ENCODE measurements at regions not wholly inside any gene's neighbourhood (a gene's known extent, or its start where the extent isn't known, plus 50 kb on each side); places are given as distances from the start of the nearest gene placed in this dataset.

DNA sequence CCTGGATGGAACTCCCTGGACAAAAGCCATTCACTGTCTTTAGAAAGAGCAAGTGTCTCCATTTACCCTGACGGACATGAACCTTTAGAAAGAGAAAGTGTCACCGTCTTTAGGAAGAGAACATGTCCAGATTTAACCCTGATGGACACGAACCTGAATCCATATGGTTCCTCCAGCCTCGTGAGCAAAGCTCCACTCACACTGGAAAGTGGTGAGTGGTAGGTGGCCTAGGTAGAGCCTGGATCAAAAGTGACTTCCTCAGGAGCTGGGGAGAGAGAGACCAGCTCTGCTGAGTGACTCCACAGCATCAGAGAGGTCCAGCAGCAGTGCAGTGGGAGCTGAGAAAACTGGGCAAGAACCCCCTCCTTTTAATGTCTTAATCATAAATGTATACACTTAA is 59.8 kb upstream of the IRS2 start:
- no peaks in the 10 kb centered on the region for H3K27me3 ChIP-seq
- TF ChIP-seq POLR2A (IDR thresholded peaks at IDR 0.05): no peak
- TF ChIP-seq, protein P1, sequence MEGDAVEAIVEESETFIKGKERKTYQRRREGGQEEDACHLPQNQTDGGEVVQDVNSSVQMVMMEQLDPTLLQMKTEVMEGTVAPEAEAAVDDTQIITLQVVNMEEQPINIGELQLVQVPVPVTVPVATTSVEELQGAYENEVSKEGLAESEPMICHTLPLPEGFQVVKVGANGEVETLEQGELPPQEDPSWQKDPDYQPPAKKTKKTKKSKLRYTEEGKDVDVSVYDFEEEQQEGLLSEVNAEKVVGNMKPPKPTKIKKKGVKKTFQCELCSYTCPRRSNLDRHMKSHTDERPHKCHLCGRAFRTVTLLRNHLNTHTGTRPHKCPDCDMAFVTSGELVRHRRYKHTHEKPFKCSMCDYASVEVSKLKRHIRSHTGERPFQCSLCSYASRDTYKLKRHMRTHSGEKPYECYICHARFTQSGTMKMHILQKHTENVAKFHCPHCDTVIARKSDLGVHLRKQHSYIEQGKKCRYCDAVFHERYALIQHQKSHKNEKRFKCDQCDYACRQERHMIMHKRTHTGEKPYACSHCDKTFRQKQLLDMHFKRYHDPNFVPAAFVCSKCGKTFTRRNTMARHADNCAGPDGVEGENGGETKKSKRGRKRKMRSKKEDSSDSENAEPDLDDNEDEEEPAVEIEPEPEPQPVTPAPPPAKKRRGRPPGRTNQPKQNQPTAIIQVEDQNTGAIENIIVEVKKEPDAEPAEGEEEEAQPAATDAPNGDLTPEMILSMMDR (IDR thresholded peaks at IDR 0.05): no peak
- H3K36me3 ChIP-seq: no peaks in the 10 kb centered on the region
- no peak overlapping the region for H3K27ac ChIP-seq
- H3K9me3 ChIP-seq: no peaks in the 10 kb centered on the region
- no peak for DNase-seq
- H3K4me1 ChIP-seq: no peaks in the 10 kb centered on the region
- H3K4me3 ChIP-seq: no peak overlapping the region

- Histone ChIP-seq H3K4me1 (no peaks in the 10 kb centered on the region), H3K27me3 (no peaks in the 10 kb centered on the region), H3K9me3 (no peaks in the 10 kb centered on the region), H3K4me3 (no peak overlapping the region), H3K27ac (no peak overlapping the region), H3K36me3 (no peaks in the 10 kb centered on the region)
- TF ChIP-seq, protein P1 (IDR thresholded peaks at IDR 0.05): no peak
- TF ChIP-seq POLR2A (IDR thresholded peaks at IDR 0.05): no peak
- no peak for DNase-seq
These were observed 58.0 kb upstream of the IRS2 start for GRCh38 chr13:109844396-109844795.

- no peak for DNase-seq
- H3K36me3 ChIP-seq: no peaks in the 10 kb centered on the region
- no peaks in the 10 kb centered on the region for H3K27me3 ChIP-seq
- H3K4me1 ChIP-seq: no peaks in the 10 kb centered on the region
- no peak overlapping the region for H3K27ac ChIP-seq
- no peak overlapping the region for H3K4me3 ChIP-seq
- TF ChIP-seq, protein P1 (IDR thresholded peaks at IDR 0.05): no peak
- TF ChIP-seq POLR2A (IDR thresholded peaks at IDR 0.05): no peak
- no peaks in the 10 kb centered on the region for H3K9me3 ChIP-seq
These were observed 57.3 kb upstream of the IRS2 start for GRCh38 chr13:109843695-109844094.

DNA sequence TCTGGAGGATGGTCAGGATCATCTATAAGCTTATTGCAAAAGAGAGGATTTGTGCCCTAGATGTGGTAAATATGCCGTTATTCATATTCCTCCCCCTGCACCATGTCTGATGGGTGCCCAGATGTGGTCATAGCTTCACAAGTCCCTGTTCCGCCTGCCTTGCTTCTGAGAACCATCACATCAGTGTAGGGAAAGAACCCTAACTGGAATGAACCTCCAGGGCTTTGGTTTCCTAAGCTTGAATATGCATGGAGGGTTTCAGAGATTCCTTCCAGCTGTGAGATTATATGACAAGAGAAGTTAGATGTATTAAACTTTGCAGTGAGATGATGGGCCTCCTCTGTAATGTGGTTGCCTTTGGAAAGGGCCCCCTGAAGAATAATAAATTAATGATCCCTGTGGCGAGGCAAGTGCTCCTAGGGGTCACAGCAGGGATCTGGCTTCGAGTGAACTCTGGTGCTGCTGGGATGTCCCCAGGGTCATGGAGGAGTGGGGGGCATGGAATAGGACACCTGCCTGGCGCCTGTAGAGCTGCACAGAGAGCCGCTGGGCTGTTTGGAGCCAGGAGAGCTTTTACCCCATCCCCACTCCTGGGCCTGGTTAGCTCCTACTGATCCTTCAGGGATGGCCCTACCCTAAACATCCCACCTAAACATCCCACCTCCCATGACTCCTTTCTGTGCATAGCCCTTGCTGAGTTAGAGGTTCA is 56.0 kb upstream of the IRS2 start:
- Histone ChIP-seq H3K9me3 (no peaks in the 10 kb centered on the region), H3K4me3 (no peak overlapping the region), H3K4me1 (no peaks in the 10 kb centered on the region), H3K27me3 (no peaks in the 10 kb centered on the region), H3K36me3 (no peaks in the 10 kb centered on the region), H3K27ac (no peak overlapping the region)
- TF ChIP-seq, protein P1 (IDR thresholded peaks at IDR 0.05): no peak
- TF ChIP-seq POLR2A (IDR thresholded peaks at IDR 0.05): no peak
- no peak for DNase-seq

- Histone ChIP-seq H3K27me3 (no peaks in the 10 kb centered on the region), H3K36me3 (no peaks in the 10 kb centered on the region), H3K9me3 (no peaks in the 10 kb centered on the region), H3K4me3 (no peak overlapping the region), H3K4me1 (no peaks in the 10 kb centered on the region), H3K27ac (no peak overlapping the region)
- no peak for DNase-seq
- TF ChIP-seq, protein P1 (IDR thresholded peaks at IDR 0.05): no peak
- TF ChIP-seq POLR2A (IDR thresholded peaks at IDR 0.05): no peak
These were observed 54.5 kb upstream of the IRS2 start for GRCh38 chr13:109840893-109841287.
